ENCODE measurements at regions not wholly inside any gene's neighbourhood (a gene's known extent, or its start where the extent isn't known, plus 50 kb on each side); places are given as distances from the start of the nearest gene placed in this dataset.
"Not testable (repeated sequence)": the region's sequence is repeated elsewhere in the genome, so short reads cannot be mapped to it uniquely, and the experiment has no call there.

DNA sequence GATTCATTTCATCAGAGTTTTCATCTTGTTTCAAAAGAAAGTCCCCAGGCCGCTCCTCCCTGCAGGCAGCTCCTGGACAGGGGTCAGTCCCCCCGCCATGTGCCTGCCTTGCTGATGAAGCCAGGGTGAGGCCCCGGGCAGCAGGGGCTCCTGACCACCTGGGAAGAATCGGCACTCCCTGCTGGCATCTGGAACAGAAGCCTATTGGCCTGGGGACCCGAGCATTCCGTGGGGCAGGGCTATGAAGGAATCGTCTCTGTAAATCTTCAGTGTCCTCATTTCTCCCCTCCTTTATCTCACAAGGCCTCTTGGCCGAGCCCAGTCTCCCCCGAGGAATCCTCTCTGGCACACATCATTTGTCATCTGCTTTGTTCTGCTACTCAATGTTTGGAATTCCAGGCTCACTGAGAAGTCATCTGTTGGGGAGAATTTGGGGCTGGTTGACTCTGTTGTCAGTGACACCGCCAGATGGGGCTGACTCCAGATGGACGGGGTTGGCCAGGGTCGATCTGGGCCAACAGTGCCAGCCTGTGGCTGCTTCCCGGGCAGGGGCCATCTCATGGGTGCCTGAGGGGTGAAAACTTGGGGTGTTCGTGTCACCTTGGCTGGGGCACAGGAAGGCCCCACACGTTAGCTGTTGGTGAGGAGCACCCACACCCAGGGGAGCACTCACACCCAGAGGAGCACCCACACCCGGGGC lies 184.6 kb downstream of the LAT start:
- not testable (repeated sequence) for DNase-seq (ENCODE audit: extremely low read depth in 1 of 11, low read depth in 9 of 11, low spot score in 4 of 11)

- DNase-seq (ENCODE audit: extremely low read depth in 1 of 11, low read depth in 9 of 11, low spot score in 4 of 11) = not testable (repeated sequence)
These were observed 183.8 kb downstream of the LAT start for GRCh38 chr16:29168515-29169259.

DNA sequence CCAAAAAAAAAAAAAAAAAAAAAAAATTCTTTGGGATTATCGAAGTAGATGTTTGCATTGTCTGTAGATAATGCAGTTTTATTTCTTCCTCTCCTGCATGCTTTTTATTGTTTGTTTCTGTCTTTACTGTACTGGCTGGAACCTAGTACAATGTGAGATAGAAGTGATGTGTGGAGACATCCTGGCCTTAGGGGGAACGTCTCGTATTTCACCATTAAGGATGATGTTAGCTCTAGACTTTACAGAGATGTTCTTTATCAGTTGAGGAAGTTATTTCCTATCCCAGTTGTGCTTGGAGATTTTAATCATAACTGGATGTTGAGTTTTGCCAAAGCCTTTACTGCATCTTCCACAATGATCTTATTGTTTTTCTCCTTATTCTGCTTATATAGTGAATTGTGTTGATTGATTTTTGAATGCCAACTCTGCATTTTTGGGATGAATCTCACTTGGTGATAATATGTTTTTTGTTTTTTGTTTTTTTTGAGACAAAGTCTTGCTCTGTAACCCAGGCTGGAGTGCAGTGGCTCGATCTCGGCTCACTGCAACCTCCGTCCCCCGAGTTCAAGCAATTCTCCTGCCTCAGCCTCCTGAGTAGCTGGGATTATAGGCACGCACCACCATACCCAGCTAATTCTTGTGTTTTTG lies 179.7 kb downstream of the LAT start:
- not testable (repeated sequence) for DNase-seq (ENCODE audit: extremely low read depth in 1 of 11, low read depth in 9 of 11, low spot score in 4 of 11)

DNA sequence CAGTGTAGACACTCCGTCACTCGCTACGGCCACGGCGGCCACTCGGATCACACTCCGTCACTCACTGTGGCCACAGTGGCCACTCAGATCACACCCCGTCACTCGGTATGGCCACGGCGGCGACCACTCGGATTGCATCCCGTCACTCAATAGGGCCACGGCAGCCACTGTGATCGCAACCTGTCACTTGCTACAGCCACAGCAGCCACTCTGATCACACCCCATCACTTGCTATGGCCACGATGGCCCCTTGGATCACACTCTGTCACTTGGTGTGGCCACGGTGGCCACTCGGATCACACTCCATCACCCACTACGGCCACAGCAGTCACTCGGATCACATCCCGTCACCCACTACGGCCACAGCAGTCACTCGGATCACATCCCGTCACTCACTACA lies 175.3 kb downstream of the LAT start:
- DNase-seq (ENCODE audit: extremely low read depth in 1 of 11, low read depth in 9 of 11, low spot score in 4 of 11) = not testable (repeated sequence)

- not testable (repeated sequence) for DNase-seq (ENCODE audit: extremely low read depth in 1 of 11, low read depth in 9 of 11, low spot score in 4 of 11)
These were observed 174.8 kb downstream of the LAT start for GRCh38 chr16:29159603-29160002.

DNA sequence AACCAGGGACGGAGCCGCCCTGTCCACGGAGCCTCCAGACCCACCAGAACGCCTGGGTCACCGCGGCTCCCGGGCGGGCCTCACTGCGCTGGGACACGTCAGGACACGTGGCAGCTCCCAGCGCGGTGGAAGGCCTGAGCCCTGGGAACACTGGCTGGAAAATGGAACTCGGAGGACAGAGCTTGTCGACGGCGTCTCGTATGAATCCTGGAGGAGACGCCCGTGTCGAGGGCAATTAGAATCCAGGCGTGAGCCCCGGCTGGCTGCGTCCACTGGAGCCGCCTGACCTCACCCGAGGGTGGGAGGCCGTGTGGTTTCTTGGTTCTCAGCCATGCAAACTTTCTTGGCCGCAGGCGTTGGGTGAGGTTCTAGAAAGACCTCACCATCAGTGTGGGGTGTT lies 173.9 kb downstream of the LAT start:
- DNase-seq (ENCODE audit: extremely low read depth in 1 of 11, low read depth in 9 of 11, low spot score in 4 of 11) = no peak

DNA sequence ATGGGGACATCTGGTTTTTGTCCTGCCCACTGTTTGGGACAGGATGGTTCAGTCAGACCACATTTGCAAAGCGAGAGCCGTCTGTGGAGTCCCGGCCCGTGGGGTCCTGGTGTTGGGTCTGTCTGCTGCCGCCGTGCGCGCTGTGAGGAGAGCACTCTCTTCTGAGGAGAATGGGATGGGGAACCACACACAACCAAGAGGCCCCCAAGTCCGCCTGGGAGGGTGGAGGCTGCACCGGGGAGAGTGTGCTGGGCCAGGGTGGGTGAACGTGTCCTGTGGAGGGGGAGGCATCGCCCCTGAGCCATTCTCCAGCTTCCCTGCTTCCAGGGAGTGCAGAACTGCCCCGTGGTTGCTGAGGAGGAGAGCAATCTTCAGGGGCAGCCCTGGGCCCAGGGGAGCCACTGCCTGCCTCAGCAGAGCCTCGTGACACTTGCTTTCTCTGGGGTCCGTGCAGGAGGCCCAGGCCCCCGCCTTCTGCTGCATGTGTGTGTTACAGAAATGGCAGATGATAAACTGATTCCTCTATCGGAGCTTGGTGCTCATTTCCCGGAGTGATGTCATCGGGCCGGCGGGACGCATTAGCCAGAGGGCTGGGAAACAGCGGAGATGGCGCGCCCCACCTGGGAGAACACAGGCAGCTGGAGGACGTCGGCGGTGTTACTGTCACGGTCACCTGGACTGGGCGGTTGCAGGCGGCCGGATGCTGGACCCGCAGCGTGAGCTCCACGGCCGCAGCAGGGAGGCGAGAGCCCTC lies 173.4 kb downstream of the LAT start:
- not testable (repeated sequence) for DNase-seq (ENCODE audit: extremely low read depth in 1 of 11, low read depth in 9 of 11, low spot score in 4 of 11)

- DNase-seq (ENCODE audit: extremely low read depth in 1 of 11, low read depth in 9 of 11, low spot score in 4 of 11) = peak in 1 of 11 donors; percentile 37
These were observed 172.4 kb downstream of the LAT start for GRCh38 chr16:29157051-29157923.

GRCh38 chr16:29156511-29156910 lies 171.7 kb downstream of the LAT start:
- no peak for DNase-seq (ENCODE audit: extremely low read depth in 1 of 11, low read depth in 9 of 11, low spot score in 4 of 11)

- DNase-seq (ENCODE audit: extremely low read depth in 1 of 11, low read depth in 9 of 11, low spot score in 4 of 11) = not testable (repeated sequence)
These were observed 171.0 kb downstream of the LAT start for GRCh38 chr16:29155866-29156200.

GRCh38 chr16:29155131-29155865 lies 170.4 kb downstream of the LAT start:
- DNase-seq (ENCODE audit: extremely low read depth in 1 of 11, low read depth in 9 of 11, low spot score in 4 of 11) = not testable (repeated sequence)

- DNase-seq (ENCODE audit: extremely low read depth in 1 of 11, low read depth in 9 of 11, low spot score in 4 of 11) = no peak
These were observed 169.8 kb downstream of the LAT start for GRCh38 chr16:29154676-29155121.

DNA sequence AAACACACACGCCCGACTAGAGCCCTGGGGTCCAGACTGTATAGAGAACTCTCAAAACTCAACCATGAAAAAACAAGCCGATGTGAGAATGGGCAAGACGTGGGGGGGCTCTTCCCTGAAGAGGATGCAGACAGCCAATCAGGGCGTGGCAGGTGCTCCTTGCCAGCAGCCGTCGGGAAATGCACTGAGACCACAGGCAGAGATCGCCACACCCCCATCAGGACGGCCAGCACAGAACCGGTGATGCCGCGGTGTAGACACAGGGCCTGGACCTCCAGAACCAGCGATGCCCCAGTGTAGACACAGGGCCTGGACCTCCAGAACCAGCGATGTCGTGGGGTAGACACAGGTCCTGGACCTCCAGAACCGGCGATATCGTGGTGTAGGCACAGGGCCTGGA lies 169.2 kb downstream of the LAT start:
- DNase-seq (ENCODE audit: extremely low read depth in 1 of 11, low read depth in 9 of 11, low spot score in 4 of 11) = no peak

DNA sequence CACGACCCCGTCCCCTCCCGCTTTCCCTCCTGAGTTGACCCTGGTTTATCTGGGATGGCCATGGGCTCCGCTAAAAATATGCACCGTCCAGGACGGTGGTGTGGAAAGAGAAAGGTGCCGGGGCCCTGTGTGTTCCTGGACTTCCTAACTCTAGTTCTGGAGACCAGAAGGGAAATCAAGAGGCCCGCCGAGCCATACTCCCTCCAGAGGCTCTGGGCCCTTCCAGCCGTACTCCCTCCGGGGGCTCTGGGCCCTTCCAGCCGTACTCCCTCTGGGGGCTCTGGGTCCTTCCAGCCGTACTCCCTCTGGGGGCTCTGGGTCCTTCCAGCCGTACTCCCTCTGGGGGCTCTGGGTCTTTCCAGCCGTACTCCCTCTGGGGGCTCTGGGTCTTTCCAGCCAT lies 168.5 kb downstream of the LAT start:
- not testable (repeated sequence) for DNase-seq (ENCODE audit: extremely low read depth in 1 of 11, low read depth in 9 of 11, low spot score in 4 of 11)

DNA sequence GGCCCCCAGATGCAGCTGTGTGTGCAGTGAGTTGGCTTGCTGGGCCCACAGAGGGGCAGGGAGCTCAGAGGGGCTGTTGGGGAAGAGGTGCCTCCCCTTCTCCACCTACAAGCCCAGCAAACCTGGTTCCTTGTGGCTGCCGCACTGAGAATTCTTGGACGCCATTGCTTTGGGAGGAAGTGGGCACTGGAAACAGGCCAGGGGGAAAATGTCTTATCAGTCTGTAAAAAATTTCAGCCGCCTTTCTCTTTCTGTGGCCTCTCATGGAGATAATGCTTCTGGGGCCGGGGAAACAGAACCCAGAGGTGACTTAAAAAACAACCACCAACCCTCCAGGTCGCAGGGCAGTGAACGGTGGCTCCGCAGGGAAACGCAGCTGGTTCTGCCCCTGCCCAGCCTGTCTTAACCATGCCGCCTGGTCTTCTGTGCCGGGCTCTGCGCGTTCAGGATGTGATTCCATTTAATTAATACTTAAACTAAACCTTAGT lies 167.7 kb downstream of the LAT start:
- not testable (repeated sequence) for DNase-seq (ENCODE audit: extremely low read depth in 1 of 11, low read depth in 9 of 11, low spot score in 4 of 11)

- DNase-seq (ENCODE audit: extremely low read depth in 1 of 11, low read depth in 9 of 11, low spot score in 4 of 11) = no peak
These were observed 166.5 kb downstream of the LAT start for GRCh38 chr16:29151317-29151716.

- not testable (repeated sequence) for DNase-seq (ENCODE audit: extremely low read depth in 1 of 11, low read depth in 9 of 11, low spot score in 4 of 11)
These were observed 165.1 kb downstream of the LAT start for GRCh38 chr16:29149912-29150311.

DNA sequence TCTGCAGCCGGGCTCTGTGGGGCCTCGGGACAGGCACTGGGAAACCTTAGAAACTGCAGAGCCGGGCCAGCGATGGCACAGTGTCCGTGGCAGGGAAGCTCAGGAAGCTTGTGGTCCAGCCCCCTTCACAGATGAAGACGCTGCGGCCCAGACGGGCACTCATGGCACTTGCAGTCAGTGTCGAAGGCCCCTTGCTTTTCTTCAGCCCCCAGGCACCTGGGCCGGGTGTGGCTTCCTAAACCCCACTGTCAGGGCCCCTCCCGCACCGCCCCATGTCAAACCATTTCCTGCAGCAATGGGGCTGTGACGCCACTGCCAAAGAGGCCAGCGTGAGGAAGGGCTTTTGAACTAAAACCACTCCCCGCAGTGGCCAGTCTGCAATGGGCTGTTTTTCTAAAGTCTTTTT lies 164.0 kb downstream of the LAT start:
- no peak for DNase-seq (ENCODE audit: extremely low read depth in 1 of 11, low read depth in 9 of 11, low spot score in 4 of 11)
